ENCODE measurements at regions not wholly inside any gene's neighbourhood (a gene's known extent, or its start where the extent isn't known, plus 50 kb on each side); places are given as distances from the start of the nearest gene placed in this dataset.
"Not testable (repeated sequence)": the region's sequence is repeated elsewhere in the genome, so short reads cannot be mapped to it uniquely, and the experiment has no call there.

GRCh38 chr17:73851091-73851490 lies 206.8 kb upstream of the SDK2 start:
- DNase-seq (ENCODE audit: low read depth in 2 of 2) = no peak

- no peak for DNase-seq (ENCODE audit: low read depth in 2 of 2)
Measured at GRCh38 chr17:73851921-73852320, 207.7 kb upstream of the SDK2 start.

- DNase-seq (ENCODE audit: low read depth in 2 of 2) = no peak
Measured at GRCh38 chr17:73855720-73856333, 211.6 kb upstream of the SDK2 start.

- no peak for DNase-seq (ENCODE audit: low read depth in 2 of 2)
Measured at GRCh38 chr17:73856556-73856955, 212.3 kb upstream of the SDK2 start.

- not testable (repeated sequence) for DNase-seq (ENCODE audit: low read depth in 2 of 2)
Measured at GRCh38 chr17:73859439-73860008, 215.3 kb upstream of the SDK2 start.

GRCh38 chr17:73861543-73861942 lies 217.3 kb upstream of the SDK2 start:
- no peak for DNase-seq (ENCODE audit: low read depth in 2 of 2)

- no peak for DNase-seq (ENCODE audit: low read depth in 2 of 2)
Measured at GRCh38 chr17:73863761-73864535, 219.7 kb upstream of the SDK2 start.

- no peak for DNase-seq (ENCODE audit: low read depth in 2 of 2)
Measured at GRCh38 chr17:73865831-73866230, 221.6 kb upstream of the SDK2 start.

- DNase-seq (ENCODE audit: low read depth in 2 of 2) = no peak
Measured at GRCh38 chr17:73867056-73867455, 222.8 kb upstream of the SDK2 start.

GRCh38 chr17:73870068-73870467 lies 225.8 kb upstream of the SDK2 start:
- no peak for DNase-seq (ENCODE audit: low read depth in 2 of 2)

GRCh38 chr17:73870473-73870872 lies 226.2 kb upstream of the SDK2 start:
- DNase-seq (ENCODE audit: low read depth in 2 of 2) = no peak

- DNase-seq (ENCODE audit: low read depth in 2 of 2) = no peak
Measured at GRCh38 chr17:73872816-73873215, 228.6 kb upstream of the SDK2 start.

- DNase-seq (ENCODE audit: low read depth in 2 of 2) = no peak
Measured at GRCh38 chr17:73874008-73874720, 229.9 kb upstream of the SDK2 start.

- no peak for DNase-seq (ENCODE audit: low read depth in 2 of 2)
Measured at GRCh38 chr17:73875346-73875745, 231.1 kb upstream of the SDK2 start.

GRCh38 chr17:73877962-73878361 lies 233.7 kb upstream of the SDK2 start:
- no peak for DNase-seq (ENCODE audit: low read depth in 2 of 2)

- no peak for DNase-seq (ENCODE audit: low read depth in 2 of 2)
Measured at GRCh38 chr17:73878923-73879322, 234.7 kb upstream of the SDK2 start.

- DNase-seq (ENCODE audit: low read depth in 2 of 2) = no peak
Measured at GRCh38 chr17:73879987-73880386, 235.7 kb upstream of the SDK2 start.

- no peak for DNase-seq (ENCODE audit: low read depth in 2 of 2)
Measured at GRCh38 chr17:73882590-73882989, 238.3 kb upstream of the SDK2 start.

- no peak for DNase-seq (ENCODE audit: low read depth in 2 of 2)
Measured at GRCh38 chr17:73883175-73883574, 238.9 kb upstream of the SDK2 start.

- DNase-seq (ENCODE audit: low read depth in 2 of 2) = no peak
Measured at GRCh38 chr17:73887739-73888138, 243.5 kb upstream of the SDK2 start.

- no peak for DNase-seq (ENCODE audit: low read depth in 2 of 2)
Measured at GRCh38 chr17:73888862-73889261, 244.6 kb upstream of the SDK2 start.

GRCh38 chr17:73889439-73889838 lies 245.2 kb upstream of the SDK2 start:
- DNase-seq (ENCODE audit: low read depth in 2 of 2) = no peak
